OCI-LY1 (cell line): ENCODE measurements at regions not wholly inside any gene's neighbourhood (a gene's known extent, or its start where the extent isn't known, plus 50 kb on each side); places are given as distances from the start of the nearest gene placed in this dataset.

Experiments
- H2AFZ ChIP-seq: fragments of 200-600 bp; sonication (generic), shearing (Covaris generic); 2 replicates; pipeline ENCODE4 v1.6.0; 2014; ENCODE audit warnings: antibody characterized with exemption, mild to moderate bottlenecking, low read length
- H3F3A ChIP-seq: fragments of 200-600 bp; sonication (generic), shearing (Covaris generic); 2 replicates; pipeline ENCODE4 v1.6.0; 2014; ENCODE audit warnings: mild to moderate bottlenecking, antibody characterized with exemption, low read length, moderate library complexity; ENCODE audit not compliant: insufficient read depth
- H3K27ac ChIP-seq: fragments of 200-600 bp; sonication (generic); 2 replicates; pipeline ENCODE4 v1.5.1; 2014; ENCODE audit warnings: low read length, mixed run types, mild to moderate bottlenecking, low read depth; ENCODE audit not compliant: poor library complexity, severe bottlenecking
- H3K27me3 ChIP-seq: fragments of 200-600 bp; sonication (generic); 2 replicates; pipeline ENCODE4 v1.6.0; 2014; ENCODE audit warnings: antibody characterized with exemption, mild to moderate bottlenecking, low read length, moderate library complexity; ENCODE audit not compliant: insufficient read depth
- H3K36me3 ChIP-seq: fragments of 200-600 bp; sonication (generic); 2 replicates; pipeline ENCODE4 v1.6.1; 2014; ENCODE audit warnings: mild to moderate bottlenecking, antibody characterized with exemption, low read length, moderate library complexity, mixed read lengths; ENCODE audit not compliant: insufficient read depth
- H3K4me1 ChIP-seq: fragments of 200-600 bp; sonication (generic); 2 replicates; pipeline ENCODE4 v1.5.1; 2014; ENCODE audit warnings: mild to moderate bottlenecking, low read length, moderate library complexity; ENCODE audit not compliant: insufficient read depth, severe bottlenecking
- H3K4me2 ChIP-seq: fragments of 200-600 bp; sonication (generic), shearing (Covaris generic); 2 replicates; pipeline ENCODE4 v1.6.1; 2014; ENCODE audit warnings: low read length
- H3K4me3 ChIP-seq: fragments of 200-600 bp; sonication (generic); 2 replicates; pipeline ENCODE4 v1.5.1; 2014; ENCODE audit warnings: low read length, low read depth, mild to moderate bottlenecking, mixed read lengths; ENCODE audit not compliant: poor library complexity, severe bottlenecking
- H3K79me2 ChIP-seq: fragments of 200-600 bp; shearing (Covaris generic); 2 replicates; pipeline ENCODE4 v1.6.1; 2016; ENCODE audit warnings: mixed run types, low read length, mixed read lengths; ENCODE audit not compliant: insufficient read depth
- H3K9ac ChIP-seq: fragments of 200-600 bp; sonication (generic), shearing (Covaris generic); 2 replicates; pipeline ENCODE4 v1.6.1; 2014; ENCODE audit warnings: mild to moderate bottlenecking, low read length, mixed read lengths
- H3K9me2 ChIP-seq: fragments of 200-600 bp; sonication (generic), shearing (Covaris generic); 2 replicates; pipeline ENCODE4 v1.6.1; 2014; ENCODE audit warnings: low read depth, mild to moderate bottlenecking, low read length, mixed read lengths
- H3K9me3 ChIP-seq: fragments of 200-600 bp; shearing (Covaris generic); 2 replicates; pipeline ENCODE4 v1.6.1; 2014; ENCODE audit warnings: low read length, mixed read lengths
- H4K20me1 ChIP-seq: fragments of 200-600 bp; sonication (generic), shearing (Covaris generic); 2 replicates; pipeline ENCODE4 v1.6.0; 2016; ENCODE audit warnings: mild to moderate bottlenecking, low read length; ENCODE audit not compliant: insufficient read depth
- EZH2 ChIP-seq: fragments of 200-600 bp; sonication (generic), shearing (Covaris generic); IDR thresholded peaks from 2 replicates; pipeline ENCODE4 v1.8.0; 2017; ENCODE audit warnings: borderline replicate concordance, mixed run types, mild to moderate bottlenecking, antibody characterized with exemption, low read length, moderate library complexity, mixed read lengths
- TF ChIP-seq, protein P1 (sequence below): fragments of 200-600 bp; sonication (generic), shearing (Covaris generic); IDR thresholded peaks from 2 replicates; pipeline ENCODE4 v1.5.1; 2017; ENCODE audit warnings: mild to moderate bottlenecking, antibody characterized with exemption, low read length, moderate library complexity, mixed read lengths

DNA sequence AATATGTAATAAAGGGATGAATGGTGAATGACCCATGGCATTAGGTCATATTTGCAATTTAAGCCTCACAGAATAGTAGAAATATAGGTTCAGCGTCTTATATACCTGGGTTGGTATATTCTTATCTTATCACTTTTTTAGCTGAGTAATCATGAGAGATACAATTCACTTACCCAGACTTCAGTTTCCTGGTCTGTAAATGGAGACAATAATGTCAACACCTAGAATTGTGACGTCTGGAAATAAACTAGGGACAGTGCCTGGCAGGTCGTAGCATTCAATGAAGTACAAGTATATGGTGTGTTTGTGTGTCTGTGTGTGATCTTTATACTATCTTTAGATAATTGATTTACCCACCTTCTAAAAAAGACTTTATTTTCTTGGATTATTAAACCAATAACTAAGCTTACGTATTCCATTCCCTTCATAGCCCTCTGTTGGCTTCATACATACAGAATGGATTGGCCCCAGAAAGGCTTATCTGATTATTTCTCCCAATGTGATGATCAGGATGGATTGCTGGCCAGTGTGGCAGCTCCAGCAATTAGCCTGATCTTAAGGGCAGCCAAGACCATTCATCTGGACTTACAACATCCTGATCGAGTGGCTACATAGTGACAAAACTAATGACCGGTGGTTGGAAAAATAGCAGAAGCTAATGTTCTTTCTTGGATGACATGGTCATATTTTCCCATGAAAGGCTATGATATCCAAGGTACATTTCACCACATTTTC, 121.2 kb upstream of the NPVF start:
- no peaks in the 10 kb centered on the region for H3K27me3 ChIP-seq
- no peak for TF ChIP-seq EZH2
- TF ChIP-seq, protein P1, sequence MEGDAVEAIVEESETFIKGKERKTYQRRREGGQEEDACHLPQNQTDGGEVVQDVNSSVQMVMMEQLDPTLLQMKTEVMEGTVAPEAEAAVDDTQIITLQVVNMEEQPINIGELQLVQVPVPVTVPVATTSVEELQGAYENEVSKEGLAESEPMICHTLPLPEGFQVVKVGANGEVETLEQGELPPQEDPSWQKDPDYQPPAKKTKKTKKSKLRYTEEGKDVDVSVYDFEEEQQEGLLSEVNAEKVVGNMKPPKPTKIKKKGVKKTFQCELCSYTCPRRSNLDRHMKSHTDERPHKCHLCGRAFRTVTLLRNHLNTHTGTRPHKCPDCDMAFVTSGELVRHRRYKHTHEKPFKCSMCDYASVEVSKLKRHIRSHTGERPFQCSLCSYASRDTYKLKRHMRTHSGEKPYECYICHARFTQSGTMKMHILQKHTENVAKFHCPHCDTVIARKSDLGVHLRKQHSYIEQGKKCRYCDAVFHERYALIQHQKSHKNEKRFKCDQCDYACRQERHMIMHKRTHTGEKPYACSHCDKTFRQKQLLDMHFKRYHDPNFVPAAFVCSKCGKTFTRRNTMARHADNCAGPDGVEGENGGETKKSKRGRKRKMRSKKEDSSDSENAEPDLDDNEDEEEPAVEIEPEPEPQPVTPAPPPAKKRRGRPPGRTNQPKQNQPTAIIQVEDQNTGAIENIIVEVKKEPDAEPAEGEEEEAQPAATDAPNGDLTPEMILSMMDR = no peak

DNA sequence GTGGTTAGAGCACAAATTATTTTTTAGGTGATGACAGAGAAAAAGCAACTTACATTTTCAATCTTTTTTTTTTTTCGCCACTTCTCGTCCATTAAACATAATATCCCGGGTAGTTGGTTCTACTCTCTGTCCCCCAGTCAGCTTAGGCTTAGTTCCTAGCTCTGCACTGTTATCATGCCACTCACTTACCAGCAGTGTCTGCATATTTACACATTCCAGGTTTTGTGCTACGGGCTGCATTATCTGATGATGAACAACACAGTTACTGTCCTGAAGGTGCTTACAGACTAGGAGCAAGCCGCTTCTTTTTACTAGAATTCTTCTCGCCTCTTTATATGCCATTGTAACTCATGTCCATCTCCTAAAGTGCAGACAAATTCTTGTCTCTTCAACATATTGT, 121.8 kb upstream of the NPVF start:
- no peaks in the 10 kb centered on the region for H3K4me1 ChIP-seq
- TF ChIP-seq EZH2 = no peak
- TF ChIP-seq, protein P1 = no peak
- H3K27me3 ChIP-seq = no peaks in the 10 kb centered on the region
- H3K9me3 ChIP-seq = no peaks in the 10 kb centered on the region
- no peaks in the 10 kb centered on the region for H3F3A ChIP-seq
- no peaks in the 10 kb centered on the region for H3K9me2 ChIP-seq
- H3K4me2 ChIP-seq = no peak overlapping the region
- no peak overlapping the region for H3K4me3 ChIP-seq
- no peaks in the 10 kb centered on the region for H3K36me3 ChIP-seq
- H2AFZ ChIP-seq = no peak overlapping the region
- no peaks in the 10 kb centered on the region for H3K79me2 ChIP-seq
- H3K27ac ChIP-seq = no peak overlapping the region
- no peaks in the 10 kb centered on the region for H4K20me1 ChIP-seq
- no peak overlapping the region for H3K9ac ChIP-seq

More for the DNA sequence above, 121.2 kb upstream of the NPVF start:
- Histone ChIP-seq H4K20me1 (no peaks in the 10 kb centered on the region), H3K27ac (no peak overlapping the region), H3K79me2 (no peaks in the 10 kb centered on the region), H3K9ac (no peak overlapping the region), H3F3A (no peaks in the 10 kb centered on the region), H3K4me3 (no peak overlapping the region), H3K36me3 (no peaks in the 10 kb centered on the region), H3K4me2 (no peak overlapping the region), H3K9me3 (no peaks in the 10 kb centered on the region), H2AFZ (no peak overlapping the region), H3K9me2 (no peaks in the 10 kb centered on the region), H3K4me1 (no peaks in the 10 kb centered on the region)

DNA sequence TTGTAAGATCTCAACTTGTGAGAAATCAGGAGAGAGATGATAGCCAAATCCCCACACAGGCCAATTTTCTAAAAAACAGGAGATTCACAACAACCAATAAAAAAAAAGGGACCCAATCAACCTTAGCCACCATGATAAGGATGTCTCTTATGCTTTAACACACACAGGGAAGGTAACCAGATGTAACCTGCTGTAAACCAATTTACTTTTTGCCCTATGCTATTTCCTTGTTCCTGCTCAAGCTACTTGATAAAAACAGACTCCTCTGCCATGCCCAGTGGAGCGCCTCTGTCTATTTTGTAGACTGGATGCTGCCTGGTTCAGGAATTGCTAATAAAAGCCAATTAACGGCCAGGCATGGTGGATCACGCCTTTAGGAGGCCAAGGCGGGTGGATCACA, 123.5 kb upstream of the NPVF start:
- Histone ChIP-seq H3K4me3 (no peak overlapping the region), H4K20me1 (no peaks in the 10 kb centered on the region), H3K27ac (no peak overlapping the region), H3K9me2 (no peaks in the 10 kb centered on the region), H2AFZ (no peak overlapping the region), H3K79me2 (no peaks in the 10 kb centered on the region), H3K4me1 (no peaks in the 10 kb centered on the region), H3K9me3 (no peaks in the 10 kb centered on the region), H3F3A (no peaks in the 10 kb centered on the region; the same call in 1 of the 2 replicates), H3K4me2 (no peak overlapping the region), H3K9ac (no peak overlapping the region), H3K36me3 (no peaks in the 10 kb centered on the region), H3K27me3 (no peaks in the 10 kb centered on the region)
- no peak for TF ChIP-seq EZH2
- TF ChIP-seq, protein P1 = no peak
